DOHH2 (cell line): ENCODE measurements at regions not wholly inside any gene's neighbourhood (a gene's known extent, or its start where the extent isn't known, plus 50 kb on each side); places are given as distances from the start of the nearest gene placed in this dataset.

Experiments used
- CTCF ChIP-seq: fragments of 200-600 bp; sonication (generic); IDR thresholded peaks from one replicate; pipeline ENCODE4 v1.5.1; 2014; ENCODE audit warnings: antibody characterized with exemption, mild to moderate bottlenecking, low read depth, low read length; ENCODE audit not compliant: poor library complexity, severe bottlenecking
- EZH2phosphoT487 ChIP-seq: fragments of 200-600 bp; sonication (generic); IDR thresholded peaks from 2 replicates; pipeline ENCODE4 v1.6.1; 2017; ENCODE audit warnings: borderline replicate concordance, mild to moderate bottlenecking, antibody characterized with exemption, low read length, moderate library complexity, mixed read lengths

- no peak for TF ChIP-seq CTCF
- no peak for TF ChIP-seq EZH2phosphoT487
Measured at GRCh38 chr13:22082030-22082429, 411.2 kb downstream of the FGF9 start.
